ENCODE measurements at regions not wholly inside any gene's neighbourhood (a gene's known extent, or its start where the extent isn't known, plus 50 kb on each side); places are given as distances from the start of the nearest gene placed in this dataset.

GRCh38 chr2:8193686-8194615, 487.9 kb upstream of the ID2 start:
- TF ChIP-seq SIN3A (IDR thresholded peaks at IDR 0.05; ENCODE audit: borderline replicate concordance, insufficient read depth, low read length) (no peak), POLR2AphosphoS5 (IDR thresholded peaks at IDR 0.05; ENCODE audit: low read depth, low read length) (no peak), TAF1 (IDR thresholded peaks at IDR 0.05; ENCODE audit: borderline replicate concordance, insufficient read depth, low read length) (no peak), FOXP2 (optimal IDR thresholded peaks at IDR 0.05; ENCODE audit: borderline replicate concordance, extremely low read depth, extremely low read length, insufficient read depth) (no peak)
- TF ChIP-seq, protein P1, sequence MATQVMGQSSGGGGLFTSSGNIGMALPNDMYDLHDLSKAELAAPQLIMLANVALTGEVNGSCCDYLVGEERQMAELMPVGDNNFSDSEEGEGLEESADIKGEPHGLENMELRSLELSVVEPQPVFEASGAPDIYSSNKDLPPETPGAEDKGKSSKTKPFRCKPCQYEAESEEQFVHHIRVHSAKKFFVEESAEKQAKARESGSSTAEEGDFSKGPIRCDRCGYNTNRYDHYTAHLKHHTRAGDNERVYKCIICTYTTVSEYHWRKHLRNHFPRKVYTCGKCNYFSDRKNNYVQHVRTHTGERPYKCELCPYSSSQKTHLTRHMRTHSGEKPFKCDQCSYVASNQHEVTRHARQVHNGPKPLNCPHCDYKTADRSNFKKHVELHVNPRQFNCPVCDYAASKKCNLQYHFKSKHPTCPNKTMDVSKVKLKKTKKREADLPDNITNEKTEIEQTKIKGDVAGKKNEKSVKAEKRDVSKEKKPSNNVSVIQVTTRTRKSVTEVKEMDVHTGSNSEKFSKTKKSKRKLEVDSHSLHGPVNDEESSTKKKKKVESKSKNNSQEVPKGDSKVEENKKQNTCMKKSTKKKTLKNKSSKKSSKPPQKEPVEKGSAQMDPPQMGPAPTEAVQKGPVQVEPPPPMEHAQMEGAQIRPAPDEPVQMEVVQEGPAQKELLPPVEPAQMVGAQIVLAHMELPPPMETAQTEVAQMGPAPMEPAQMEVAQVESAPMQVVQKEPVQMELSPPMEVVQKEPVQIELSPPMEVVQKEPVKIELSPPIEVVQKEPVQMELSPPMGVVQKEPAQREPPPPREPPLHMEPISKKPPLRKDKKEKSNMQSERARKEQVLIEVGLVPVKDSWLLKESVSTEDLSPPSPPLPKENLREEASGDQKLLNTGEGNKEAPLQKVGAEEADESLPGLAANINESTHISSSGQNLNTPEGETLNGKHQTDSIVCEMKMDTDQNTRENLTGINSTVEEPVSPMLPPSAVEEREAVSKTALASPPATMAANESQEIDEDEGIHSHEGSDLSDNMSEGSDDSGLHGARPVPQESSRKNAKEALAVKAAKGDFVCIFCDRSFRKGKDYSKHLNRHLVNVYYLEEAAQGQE (IDR thresholded peaks at IDR 0.05; ENCODE audit: insufficient read depth in 1 of 2, low read depth in 2 of 2, low read length in 2 of 2): no peak

DNA sequence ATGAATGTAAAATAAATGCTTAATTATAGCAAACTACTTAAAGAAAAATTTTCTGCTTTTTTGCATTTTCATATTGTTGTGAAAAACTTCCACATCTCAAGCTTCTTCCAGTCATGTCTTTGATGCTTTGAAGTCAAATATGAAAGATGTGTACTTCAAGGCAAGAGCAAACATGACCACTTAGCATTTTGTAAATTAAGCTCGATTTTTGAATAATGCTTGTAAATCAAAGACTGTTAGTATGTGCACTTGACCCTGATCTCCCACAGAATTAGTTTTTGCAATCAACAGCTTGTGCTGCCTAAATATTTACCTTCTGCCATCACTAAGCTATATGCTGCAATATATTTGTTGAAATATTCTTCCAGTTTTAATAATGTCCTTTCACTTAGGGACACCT, 486.1 kb upstream of the ID2 start:
- no peak for TF ChIP-seq TAF1 (IDR thresholded peaks at IDR 0.05; ENCODE audit: borderline replicate concordance, insufficient read depth, low read length)
- no peak for TF ChIP-seq SIN3A (IDR thresholded peaks at IDR 0.05; ENCODE audit: borderline replicate concordance, insufficient read depth, low read length)

GRCh38 chr2:8196316-8196715, 485.5 kb upstream of the ID2 start:
- TF ChIP-seq, protein P1 (IDR thresholded peaks at IDR 0.05; ENCODE audit: insufficient read depth in 1 of 2, low read depth in 2 of 2, low read length in 2 of 2): no peak
- TF ChIP-seq FOXP2 (optimal IDR thresholded peaks at IDR 0.05; ENCODE audit: borderline replicate concordance, extremely low read depth, extremely low read length, insufficient read depth): no peak
- no peak for TF ChIP-seq TAF1 (IDR thresholded peaks at IDR 0.05; ENCODE audit: borderline replicate concordance, insufficient read depth, low read length)
- TF ChIP-seq SIN3A (IDR thresholded peaks at IDR 0.05; ENCODE audit: borderline replicate concordance, insufficient read depth, low read length): no peak
- no peak for TF ChIP-seq POLR2AphosphoS5 (IDR thresholded peaks at IDR 0.05; ENCODE audit: low read depth, low read length)

DNA sequence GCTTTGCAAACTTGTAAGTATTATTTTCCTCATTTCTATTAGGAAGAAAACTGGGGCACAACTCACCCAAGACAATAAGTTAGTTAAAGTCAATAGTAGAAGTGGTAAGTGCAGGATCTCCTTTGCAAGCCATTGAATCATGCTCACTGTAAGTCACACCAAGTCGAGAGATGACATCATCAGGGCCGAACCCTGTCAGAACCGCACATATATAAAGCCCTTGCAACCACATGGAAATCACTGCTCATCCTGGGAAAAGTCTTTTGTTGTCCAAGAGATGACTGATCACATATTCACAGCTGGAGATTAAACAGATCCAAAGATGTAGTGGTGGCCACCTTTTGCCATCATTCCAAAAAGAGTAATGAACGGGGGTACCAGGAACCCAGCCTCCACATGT, 484.8 kb upstream of the ID2 start:
- TF ChIP-seq TAF1 (IDR thresholded peaks at IDR 0.05; ENCODE audit: borderline replicate concordance, insufficient read depth, low read length) (no peak), POLR2AphosphoS5 (IDR thresholded peaks at IDR 0.05; ENCODE audit: low read depth, low read length) (no peak), SIN3A (IDR thresholded peaks at IDR 0.05; ENCODE audit: borderline replicate concordance, insufficient read depth, low read length) (no peak), FOXP2 (optimal IDR thresholded peaks at IDR 0.05; ENCODE audit: borderline replicate concordance, extremely low read depth, extremely low read length, insufficient read depth) (no peak)
- TF ChIP-seq, protein P1 (IDR thresholded peaks at IDR 0.05; ENCODE audit: insufficient read depth in 1 of 2, low read depth in 2 of 2, low read length in 2 of 2): no peak

GRCh38 chr2:8197825-8198224, 484.0 kb upstream of the ID2 start:
- no peak for TF ChIP-seq SIN3A (IDR thresholded peaks at IDR 0.05; ENCODE audit: borderline replicate concordance, insufficient read depth, low read length)
- TF ChIP-seq, protein P1 (IDR thresholded peaks at IDR 0.05; ENCODE audit: insufficient read depth in 1 of 2, low read depth in 2 of 2, low read length in 2 of 2): no peak
- no peak for TF ChIP-seq POLR2AphosphoS5 (IDR thresholded peaks at IDR 0.05; ENCODE audit: low read depth, low read length)
- TF ChIP-seq TAF1 (IDR thresholded peaks at IDR 0.05; ENCODE audit: borderline replicate concordance, insufficient read depth, low read length): no peak
- no peak for TF ChIP-seq FOXP2 (optimal IDR thresholded peaks at IDR 0.05; ENCODE audit: borderline replicate concordance, extremely low read depth, extremely low read length, insufficient read depth)
